VCaP (cell line): ENCODE measurements at regions not wholly inside any gene's neighbourhood (a gene's known extent, or its start where the extent isn't known, plus 50 kb on each side); places are given as distances from the start of the nearest gene placed in this dataset.
"Not testable (repeated sequence)": the region's sequence is repeated elsewhere in the genome, so short reads cannot be mapped to it uniquely, and the experiment has no call there.

Experiments used
- H3K27ac ChIP-seq: fragments of 450-650 bp; 2 replicates; pipeline ENCODE4 v1.5.1; 2017

GRCh38 chr2:111296122-111296804 is 175.5 kb downstream of the BCL2L11 start:
- not testable (repeated sequence) for H3K27ac ChIP-seq

GRCh38 chr2:111297128-111297527 is 176.4 kb downstream of the BCL2L11 start:
- not testable (repeated sequence) for H3K27ac ChIP-seq

GRCh38 chr2:111298927-111299326 is 178.2 kb downstream of the BCL2L11 start:
- not testable (repeated sequence) for H3K27ac ChIP-seq

DNA sequence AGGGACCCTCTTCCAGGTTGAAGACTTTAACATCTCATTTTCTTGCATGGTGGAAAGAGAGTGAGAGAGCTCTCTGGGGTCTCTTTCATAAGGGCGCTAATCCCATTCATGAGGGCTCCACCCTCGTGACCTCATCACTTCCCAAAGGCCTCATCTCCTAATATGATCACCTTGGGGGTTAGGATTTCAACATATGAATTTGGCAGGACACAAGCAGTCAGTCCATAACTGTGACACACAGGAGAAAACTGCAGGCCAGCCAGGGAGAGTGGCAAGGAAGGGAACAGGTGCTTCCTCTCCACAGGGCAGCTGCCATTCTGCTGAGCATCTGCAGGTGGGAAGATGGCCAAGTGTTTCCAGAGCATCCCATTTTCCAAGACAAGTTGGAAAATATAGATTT is 178.9 kb downstream of the BCL2L11 start:
- H3K27ac ChIP-seq, result not testable (repeated sequence)

GRCh38 chr2:111301677-111302076 is 181.0 kb downstream of the BCL2L11 start:
- H3K27ac ChIP-seq, result not testable (repeated sequence)

DNA sequence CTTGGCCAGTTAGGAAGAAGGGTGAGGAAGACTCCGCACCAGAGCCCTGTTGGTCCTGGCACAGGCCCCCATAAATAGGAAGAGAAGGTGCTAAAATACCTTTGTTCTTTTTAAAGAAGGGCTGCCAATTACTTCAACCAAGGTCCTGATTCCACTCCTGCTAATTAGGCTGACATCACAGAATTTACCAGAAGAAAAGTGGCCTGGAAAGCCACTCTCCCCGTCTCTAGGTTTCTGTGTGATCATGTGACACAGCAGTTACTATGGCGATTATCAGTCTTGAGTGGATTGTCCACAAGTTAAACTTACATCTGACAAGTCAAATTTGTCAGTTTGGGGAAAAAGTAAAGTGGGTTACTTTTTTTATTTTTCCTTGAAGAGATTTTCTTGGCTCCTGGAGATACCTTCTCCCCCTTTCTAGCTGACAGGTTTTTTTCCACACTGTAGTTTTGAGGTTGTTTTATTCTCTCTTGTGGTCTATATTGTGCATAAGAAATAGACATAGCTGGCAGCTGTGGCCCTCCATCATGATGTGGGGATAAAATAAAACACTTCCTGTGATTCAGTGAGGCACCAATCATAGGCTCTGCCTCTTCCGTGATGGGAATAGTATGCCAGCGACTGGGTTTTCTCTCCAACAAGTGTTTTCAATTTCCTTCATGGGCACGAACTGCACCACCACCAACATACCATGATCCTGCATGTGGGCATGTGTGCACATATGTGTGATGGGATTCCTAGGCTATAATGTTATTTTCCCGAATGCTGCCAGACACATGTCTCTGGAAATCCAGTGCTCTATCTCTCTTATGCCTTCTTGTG is 181.9 kb downstream of the BCL2L11 start:
- H3K27ac ChIP-seq, result not testable (repeated sequence)

- H3K27ac ChIP-seq, result not testable (repeated sequence)
Observed at GRCh38 chr2:111307302-111307701, 186.6 kb downstream of the BCL2L11 start.

DNA sequence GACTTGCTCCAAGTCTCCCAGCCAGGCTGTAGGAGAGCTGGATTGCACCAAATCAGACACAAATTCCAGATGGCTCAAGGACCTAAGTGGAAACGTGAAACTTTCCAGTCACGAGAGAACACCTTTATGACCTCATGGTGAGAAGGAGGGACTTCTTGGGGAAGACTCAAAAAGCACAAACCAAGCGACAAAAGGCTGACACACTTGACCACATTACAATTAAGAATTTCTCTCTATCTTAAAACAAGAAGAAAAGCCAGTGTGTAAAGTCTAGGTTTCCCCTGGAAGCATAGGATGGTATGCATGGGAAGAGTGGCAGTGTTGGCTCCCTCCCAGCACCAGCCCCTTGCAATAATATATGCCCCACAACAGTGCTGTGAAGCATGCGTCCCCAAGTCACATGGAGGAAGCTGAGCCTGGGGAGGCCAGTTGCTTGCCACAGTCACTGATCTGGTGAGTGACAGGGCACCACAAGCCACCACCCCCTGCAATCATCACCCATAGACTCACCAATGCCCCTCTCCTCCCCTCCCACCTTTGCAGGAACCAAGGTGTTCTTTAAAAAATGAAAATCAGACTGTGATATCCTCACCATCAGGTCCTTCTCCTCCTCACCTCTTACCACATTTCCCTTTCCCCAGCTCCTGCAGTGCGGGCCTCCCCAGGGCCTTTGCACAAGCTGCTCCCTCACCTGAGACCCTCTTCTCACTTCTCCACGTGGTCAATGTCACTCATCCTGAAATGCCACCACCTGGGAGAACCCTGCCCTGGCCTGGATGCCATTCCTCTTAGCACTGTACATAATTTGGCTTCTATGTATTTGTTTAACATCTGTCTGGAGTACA is 188.7 kb downstream of the BCL2L11 start:
- not testable (repeated sequence) for H3K27ac ChIP-seq

- not testable (repeated sequence) for H3K27ac ChIP-seq
Observed at GRCh38 chr2:111310395-111310794, 189.7 kb downstream of the BCL2L11 start.

DNA sequence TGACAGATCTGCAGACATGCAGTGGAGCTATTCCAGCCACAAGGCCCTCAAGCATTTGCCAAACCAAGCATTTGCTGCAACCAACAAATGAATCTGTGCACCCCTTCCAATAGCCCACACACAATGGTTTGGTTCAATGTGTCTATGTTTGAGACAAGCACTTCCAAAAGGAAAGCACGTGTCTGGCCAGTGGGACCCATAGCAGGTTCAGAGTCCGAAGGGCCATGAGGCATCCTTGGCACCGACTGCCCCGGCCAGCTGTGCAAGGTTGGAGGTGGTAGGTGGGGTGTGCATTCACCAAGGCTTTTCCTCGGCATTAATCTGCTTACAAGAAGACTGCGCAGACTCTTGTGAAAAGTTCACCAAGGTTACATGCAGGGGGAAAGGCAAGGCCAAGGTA is 190.9 kb downstream of the BCL2L11 start:
- H3K27ac ChIP-seq, result not testable (repeated sequence)

- H3K27ac ChIP-seq, result not testable (repeated sequence)
Observed at GRCh38 chr2:111312897-111313607, 192.3 kb downstream of the BCL2L11 start.

- not testable (repeated sequence) for H3K27ac ChIP-seq
Observed at GRCh38 chr2:111313711-111314110, 193.0 kb downstream of the BCL2L11 start.

DNA sequence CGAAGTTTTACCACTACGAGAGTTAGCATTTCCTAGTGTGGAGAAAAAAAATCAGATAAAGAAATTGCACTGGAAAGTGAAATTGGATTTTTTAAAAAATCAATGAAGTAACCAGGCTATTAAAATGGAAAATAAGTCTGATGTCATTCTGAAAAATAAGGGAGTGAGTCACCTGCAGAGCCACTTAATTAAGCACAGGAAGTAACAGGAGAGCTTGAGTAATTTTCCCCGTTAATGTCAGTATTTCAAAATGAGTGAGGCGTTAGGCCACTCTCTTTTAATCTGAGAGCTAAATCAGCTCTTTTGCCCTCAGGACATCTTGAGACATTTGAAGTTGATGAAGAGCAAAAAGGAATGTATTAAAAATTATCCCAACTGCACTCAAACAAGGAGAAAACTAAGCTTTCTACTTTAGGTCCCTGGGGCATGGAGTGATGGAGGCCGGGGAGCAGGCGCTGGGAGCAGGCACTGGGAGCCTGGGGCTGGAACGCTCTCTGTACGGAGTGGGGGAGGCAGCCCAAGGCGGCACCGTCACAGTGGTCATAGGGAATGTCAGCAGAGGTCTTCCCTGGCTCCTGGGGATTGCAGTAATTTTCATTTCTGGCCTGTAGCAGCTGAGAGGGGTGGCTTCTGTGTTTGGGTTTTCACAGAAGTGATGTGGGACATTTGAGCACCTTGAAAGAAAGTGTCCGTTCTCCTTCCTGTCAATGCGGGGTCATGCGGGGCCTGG is 194.6 kb downstream of the BCL2L11 start:
- H3K27ac ChIP-seq, result not testable (repeated sequence)

DNA sequence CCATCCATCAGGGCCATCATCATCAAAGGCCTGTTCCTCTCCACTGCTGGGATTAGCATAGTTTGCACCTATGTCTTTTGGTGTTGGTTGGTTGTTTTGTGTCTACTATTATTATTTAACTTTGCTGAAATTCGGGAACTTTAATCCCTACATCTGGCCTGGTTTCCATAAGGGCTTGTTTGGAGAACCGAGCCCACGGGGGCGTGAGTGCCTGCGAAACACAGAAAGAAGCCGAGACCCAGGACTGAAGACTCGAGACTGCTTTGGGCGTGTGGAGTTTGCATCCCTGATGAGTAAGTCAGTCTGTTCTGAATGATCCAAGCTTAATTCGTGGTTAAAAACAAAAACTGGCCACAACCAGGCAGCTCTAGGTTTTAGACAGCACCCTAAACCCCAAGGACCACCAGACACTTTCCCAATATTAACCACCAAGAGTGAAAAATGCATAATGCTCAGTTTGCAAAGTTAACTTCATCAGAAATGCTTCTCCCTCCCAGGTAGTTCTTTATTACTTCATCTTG is 195.6 kb downstream of the BCL2L11 start:
- H3K27ac ChIP-seq, result not testable (repeated sequence)

DNA sequence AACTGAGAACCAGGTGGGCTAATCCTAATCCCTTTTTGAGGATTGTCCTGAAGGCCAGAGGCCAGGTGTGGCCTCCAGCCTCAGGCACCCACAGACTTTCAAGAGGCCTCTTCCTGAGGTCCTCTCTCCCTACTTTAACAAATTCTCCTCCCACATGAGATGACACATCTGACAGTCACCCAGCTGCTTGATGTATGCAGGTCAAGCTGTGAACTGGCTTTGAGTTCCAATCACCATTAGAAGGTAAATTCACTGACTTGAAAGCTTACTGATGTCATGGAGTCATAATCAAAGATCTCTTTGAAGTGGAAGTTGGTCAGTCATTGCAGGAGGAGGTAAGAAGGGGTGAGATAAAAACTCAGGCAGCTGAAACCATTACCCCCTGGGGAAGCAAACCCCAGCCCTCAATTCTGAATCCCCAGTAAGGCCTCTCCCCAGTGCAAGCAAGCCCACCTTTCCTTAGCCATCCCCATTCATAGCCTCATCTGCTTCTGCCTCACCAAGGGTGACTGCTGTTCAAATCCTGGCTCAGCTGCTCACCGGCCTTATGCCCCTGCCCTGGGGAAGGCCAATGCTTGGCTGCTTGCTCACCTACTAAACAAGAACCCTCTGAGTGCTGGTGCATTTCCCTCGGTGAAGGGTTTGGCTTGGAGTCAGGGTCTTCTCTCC is 196.3 kb downstream of the BCL2L11 start:
- not testable (repeated sequence) for H3K27ac ChIP-seq

DNA sequence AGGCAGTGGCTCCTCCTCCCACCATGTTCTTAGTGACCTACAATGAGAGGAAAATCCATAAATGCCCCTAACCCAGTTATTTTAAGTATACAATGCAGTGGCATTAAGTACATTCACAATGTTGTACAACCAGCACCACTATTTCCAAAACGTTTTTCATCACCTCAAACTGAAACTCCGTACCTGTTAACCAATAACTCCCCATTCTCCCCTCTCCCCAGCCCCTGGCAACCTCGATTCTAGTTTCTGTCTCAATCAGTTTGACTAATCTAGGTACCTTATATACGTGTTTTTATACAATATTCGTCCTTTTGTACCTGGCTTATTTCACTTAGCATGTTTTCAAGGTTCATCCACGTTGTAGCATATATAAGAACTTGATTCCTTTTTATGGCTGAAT is 198.8 kb downstream of the BCL2L11 start:
- not testable (repeated sequence) for H3K27ac ChIP-seq

DNA sequence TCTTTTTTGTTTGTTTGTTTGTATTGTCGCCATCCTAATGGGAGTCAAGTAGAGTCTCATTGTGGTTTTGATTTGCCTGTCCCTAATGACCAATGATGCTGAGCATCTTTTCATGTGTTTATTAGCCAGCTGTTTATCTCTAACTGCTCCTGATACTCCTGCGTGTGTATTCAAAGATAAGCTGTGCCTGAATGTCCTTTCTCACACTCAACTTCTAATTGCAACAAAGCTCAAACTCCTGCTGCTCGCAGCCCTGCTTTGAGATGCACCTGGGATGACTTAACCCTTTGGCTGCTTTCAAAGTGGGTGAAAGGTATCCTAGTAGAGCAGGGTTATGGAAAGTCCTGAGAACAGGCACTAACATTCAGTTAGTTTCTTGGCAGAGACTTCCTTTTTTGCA is 199.6 kb downstream of the BCL2L11 start:
- not testable (repeated sequence) for H3K27ac ChIP-seq

DNA sequence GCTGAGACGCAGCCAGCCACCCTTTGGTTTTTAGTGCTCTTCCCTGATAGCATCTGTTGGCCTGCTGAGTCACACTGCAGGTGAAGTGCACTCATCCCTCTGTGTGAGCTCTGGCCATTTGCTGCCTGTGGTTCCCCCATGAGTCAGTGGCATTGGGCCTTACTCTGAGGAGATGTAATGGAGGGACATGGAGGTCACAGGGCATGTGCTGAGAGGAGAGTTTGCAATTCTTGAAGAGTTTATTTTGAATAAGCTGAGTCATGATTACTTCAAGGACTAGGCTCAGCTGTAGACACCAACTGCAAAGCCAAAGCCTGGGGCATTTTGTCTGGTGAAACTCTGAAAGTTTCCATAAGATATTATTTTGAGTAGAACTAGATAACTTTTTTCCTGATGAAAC is 200.3 kb downstream of the BCL2L11 start:
- H3K27ac ChIP-seq, result not testable (repeated sequence)

DNA sequence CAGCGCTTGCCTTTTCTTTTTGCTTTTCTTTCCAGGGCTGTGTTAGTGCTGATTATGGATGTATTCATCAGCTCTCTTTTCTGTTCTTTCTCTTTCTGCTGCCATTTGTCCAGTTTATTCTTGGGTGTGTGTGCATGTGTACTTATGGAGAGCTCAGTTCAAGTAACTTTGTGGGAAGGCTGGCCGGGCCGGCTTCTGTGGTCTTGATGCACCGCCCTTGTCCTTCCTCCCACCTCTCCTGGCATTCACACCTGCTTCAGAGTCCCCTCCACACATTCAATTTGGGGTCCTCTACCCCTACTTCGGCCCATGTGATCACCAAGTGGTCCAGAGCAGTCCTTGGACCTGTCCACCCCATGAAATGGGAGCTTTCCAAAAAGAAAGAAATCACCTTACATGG is 202.7 kb downstream of the BCL2L11 start:
- H3K27ac ChIP-seq, result not testable (repeated sequence)

- H3K27ac ChIP-seq, result not testable (repeated sequence)
Observed at GRCh38 chr2:111327726-111328125, 207.0 kb downstream of the BCL2L11 start.
